HG03095 (cell line): ENCODE measurements at regions not wholly inside any gene's neighbourhood (a gene's known extent, or its start where the extent isn't known, plus 50 kb on each side); places are given as distances from the start of the nearest gene placed in this dataset.

Experiments
- ATAC-seq: cut with Tn5 transposase; IDR thresholded peaks from one replicate; pipeline ENCODE4 v1.9.1; 2021; ENCODE audit warnings: moderate library complexity; ENCODE audit not compliant: unreplicated experiment

GRCh38 chr14:30296931-30297405 lies 262.0 kb upstream of the G2E3 start:
- ATAC-seq: no peak

GRCh38 chr14:30297876-30298795 lies 260.8 kb upstream of the G2E3 start:
- ATAC-seq: no peak

GRCh38 chr14:30299915-30300314 lies 259.0 kb upstream of the G2E3 start:
- ATAC-seq: no peak

GRCh38 chr14:30303350-30303749 lies 255.6 kb upstream of the G2E3 start:
- no peak for ATAC-seq

- no peak for ATAC-seq
These were observed 253.6 kb upstream of the G2E3 start for GRCh38 chr14:30305346-30305745.

GRCh38 chr14:30309405-30309804 lies 249.6 kb upstream of the G2E3 start:
- ATAC-seq: no peak

- ATAC-seq: peak; percentile 66
These were observed 246.7 kb upstream of the G2E3 start for GRCh38 chr14:30312214-30312613.

- no peak for ATAC-seq
These were observed 241.2 kb upstream of the G2E3 start for GRCh38 chr14:30317729-30318128.

GRCh38 chr14:30322819-30323218 lies 236.1 kb upstream of the G2E3 start:
- no peak for ATAC-seq

- no peak for ATAC-seq
These were observed 228.9 kb upstream of the G2E3 start for GRCh38 chr14:30330033-30330432.

- no peak for ATAC-seq
These were observed 228.5 kb upstream of the G2E3 start for GRCh38 chr14:30330445-30330844.

GRCh38 chr14:30331030-30331429 lies 227.9 kb upstream of the G2E3 start:
- ATAC-seq: no peak

GRCh38 chr14:30332374-30332773 lies 226.6 kb upstream of the G2E3 start:
- no peak for ATAC-seq

GRCh38 chr14:30333934-30334333 lies 225.0 kb upstream of the G2E3 start:
- no peak for ATAC-seq

GRCh38 chr14:30337456-30337855 lies 221.5 kb upstream of the G2E3 start:
- no peak for ATAC-seq

- ATAC-seq: no peak
These were observed 219.6 kb upstream of the G2E3 start for GRCh38 chr14:30339311-30339901.

- no peak for ATAC-seq
These were observed 218.5 kb upstream of the G2E3 start for GRCh38 chr14:30340495-30340894.

- ATAC-seq: no peak
These were observed 213.4 kb upstream of the G2E3 start for GRCh38 chr14:30345511-30345910.

- ATAC-seq: no peak
These were observed 210.5 kb upstream of the G2E3 start for GRCh38 chr14:30348445-30348844.

- ATAC-seq: no peak
These were observed 209.4 kb upstream of the G2E3 start for GRCh38 chr14:30349520-30349919.

GRCh38 chr14:30354439-30354838 lies 204.5 kb upstream of the G2E3 start:
- ATAC-seq: no peak

- ATAC-seq: peak; percentile 71
These were observed 203.5 kb upstream of the G2E3 start for GRCh38 chr14:30355431-30355913.
